Inflammatory macrophage treated with lipopolysaccharide for 1 hour (primary cell): ENCODE measurements at regions not wholly inside any gene's neighbourhood (a gene's known extent, or its start where the extent isn't known, plus 50 kb on each side); places are given as distances from the start of the nearest gene placed in this dataset.

ENCODE experiments used
- DNase-seq, 2 donors: peaks; one replicate each; pipeline ENCODE4 v3.0.0-alpha.2; 2020 to 2022

GRCh38 chr18:47316924-47317323, 65.5 kb upstream of the SKOR2 start:
- no peak for DNase-seq

GRCh38 chr18:47313901-47314300, 62.4 kb upstream of the SKOR2 start:
- no peak for DNase-seq

- no peak for DNase-seq
These were observed 60.1 kb upstream of the SKOR2 start for GRCh38 chr18:47311585-47311984.
